Memory B cell (primary cell): ENCODE measurements at regions not wholly inside any gene's neighbourhood (a gene's known extent, or its start where the extent isn't known, plus 50 kb on each side); places are given as distances from the start of the nearest gene placed in this dataset.
A peak's percentile ranks its signal among the peaks of the same experiment; 100 is the strongest.

Experiments used
- ATAC-seq: fragments of 150-1000 bp; cut with Tn5 transposase; 2 replicates; pipeline ENCODE4 v1.10.0; 2021; ENCODE audit warnings: low read depth, mild to moderate bottlenecking, moderate library complexity
- DNase-seq, 2 donors: peaks; one replicate each; pipeline ENCODE4 v3.0.0; 2022; ENCODE audit warnings: low spot score in 2 of 2
- H3K27ac Mint-ChIP-seq: one replicate; pipeline ENCODE4 v1.8.0; 2022; ENCODE audit warnings: mild to moderate bottlenecking, moderate library complexity, mixed read lengths
- H3K27me3 Mint-ChIP-seq: one replicate; pipeline ENCODE4 v1.8.0; 2022; ENCODE audit warnings: mixed read lengths
- H3K36me3 Mint-ChIP-seq: one replicate; pipeline ENCODE4 v1.8.0; 2022; ENCODE audit warnings: mild to moderate bottlenecking, mixed read lengths
- H3K4me1 Mint-ChIP-seq: one replicate; pipeline ENCODE4 v1.8.0; 2022; ENCODE audit warnings: mixed read lengths
- H3K4me3 Mint-ChIP-seq: one replicate; pipeline ENCODE4 v1.8.0; 2022; ENCODE audit warnings: mild to moderate bottlenecking, moderate library complexity, mixed read lengths
- H3K9me3 Mint-ChIP-seq: one replicate; pipeline ENCODE4 v1.8.0; 2022; ENCODE audit warnings: mixed read lengths

GRCh38 chr3:3705090-3705775 lies 94.0 kb upstream of the LRRN1 start:
- DNase-seq = no peak
- Mint-ChIP-seq H3K27ac (no peak overlapping the region), H3K36me3 (no peaks in the 10 kb centered on the region), H3K9me3 (peaks cover 2% of the 10 kb centered on the region), H3K4me1 (no peaks in the 10 kb centered on the region), H3K4me3 (no peak overlapping the region), H3K27me3 (no peaks in the 10 kb centered on the region)
- ATAC-seq = no peak

DNA sequence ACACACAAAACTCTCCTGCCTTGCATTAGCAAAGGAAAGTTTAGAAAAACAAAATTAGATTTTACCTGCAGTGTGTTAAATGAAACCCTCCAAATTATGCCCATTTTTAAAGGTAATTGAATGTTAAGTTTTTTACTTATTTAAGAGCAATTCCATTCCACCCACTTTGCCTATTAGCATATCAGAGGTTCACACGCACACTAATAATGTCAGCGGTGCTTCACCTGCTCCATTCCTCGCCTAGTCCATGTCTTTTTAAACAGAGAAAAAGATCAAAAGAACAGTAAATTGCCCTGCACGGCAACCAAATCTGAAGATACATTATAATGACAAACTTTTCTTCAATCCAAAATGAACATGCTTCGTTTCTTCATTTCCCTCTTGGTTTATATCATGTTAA lies 97.3 kb upstream of the LRRN1 start:
- Mint-ChIP-seq H3K27ac (no peak overlapping the region), H3K4me1 (no peaks in the 10 kb centered on the region), H3K27me3 (no peaks in the 10 kb centered on the region), H3K4me3 (no peak overlapping the region), H3K9me3 (peaks cover 2% of the 10 kb centered on the region), H3K36me3 (no peaks in the 10 kb centered on the region)
- no peak for DNase-seq
- no peak for ATAC-seq

DNA sequence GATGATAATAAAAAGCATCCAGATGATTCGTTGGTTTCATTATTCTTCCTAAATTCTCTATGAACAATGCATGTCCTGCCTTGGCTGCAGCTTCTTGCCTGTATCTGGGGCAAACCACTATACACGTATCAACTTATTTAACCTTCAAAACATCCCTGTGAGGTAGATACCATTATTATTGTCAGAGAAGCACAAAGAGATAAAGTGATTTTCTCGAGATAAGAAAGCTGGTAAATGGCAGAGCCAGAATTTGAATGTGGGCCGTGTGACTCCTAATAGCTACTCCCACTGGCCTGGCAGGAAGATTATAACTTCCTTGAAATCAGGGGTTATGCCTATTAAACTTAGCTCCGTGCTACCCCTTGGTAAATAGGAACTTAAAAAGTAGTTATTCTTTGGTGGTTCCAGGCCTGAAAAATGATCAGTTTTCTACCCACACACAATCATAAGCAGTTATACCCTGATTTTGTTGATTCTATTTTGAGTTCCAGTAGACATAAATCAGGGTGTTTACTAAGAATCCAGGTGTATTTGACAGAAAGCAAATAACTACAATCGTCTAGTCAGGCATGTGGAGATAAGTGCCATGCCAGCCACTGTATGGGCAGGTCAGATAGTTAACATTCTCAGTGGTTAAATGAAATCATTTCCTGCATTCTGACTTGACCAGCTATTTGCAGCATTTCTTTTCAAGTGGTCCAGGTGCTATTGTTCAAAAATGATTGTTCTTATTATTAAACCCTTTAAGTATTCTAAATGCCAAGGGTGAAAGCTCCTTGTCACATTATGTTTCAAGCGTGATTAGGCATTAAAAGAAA lies 99.2 kb upstream of the LRRN1 start:
- DNase-seq (no peak), ATAC-seq (no peak)
- no peak overlapping the region for H3K27ac Mint-ChIP-seq
- H3K36me3 Mint-ChIP-seq = no peaks in the 10 kb centered on the region
- H3K27me3 Mint-ChIP-seq = no peaks in the 10 kb centered on the region
- H3K9me3 Mint-ChIP-seq = peaks cover 2% of the 10 kb centered on the region
- no peaks in the 10 kb centered on the region for H3K4me1 Mint-ChIP-seq
- H3K4me3 Mint-ChIP-seq = no peak overlapping the region

GRCh38 chr3:3699407-3699806 lies 99.8 kb upstream of the LRRN1 start:
- peaks cover 2% of the 10 kb centered on the region for H3K9me3 Mint-ChIP-seq

GRCh38 chr3:3696345-3696744 lies 102.9 kb upstream of the LRRN1 start:
- no peak overlapping the region for H3K4me3 Mint-ChIP-seq
- ATAC-seq = no peak
- no peak overlapping the region for H3K27ac Mint-ChIP-seq
- H3K4me1 Mint-ChIP-seq = no peaks in the 10 kb centered on the region
- H3K27me3 Mint-ChIP-seq = no peaks in the 10 kb centered on the region
- no peak for DNase-seq
- H3K36me3 Mint-ChIP-seq = no peaks in the 10 kb centered on the region
- no peaks in the 10 kb centered on the region for H3K9me3 Mint-ChIP-seq

More at GRCh38 chr3:3699407-3699806, 99.8 kb upstream of the LRRN1 start:
- Mint-ChIP-seq H3K36me3 (no peaks in the 10 kb centered on the region), H3K4me3 (no peak overlapping the region), H3K27ac (no peak overlapping the region), H3K27me3 (no peaks in the 10 kb centered on the region), H3K4me1 (no peaks in the 10 kb centered on the region)
- DNase-seq = no peak
- no peak for ATAC-seq

DNA sequence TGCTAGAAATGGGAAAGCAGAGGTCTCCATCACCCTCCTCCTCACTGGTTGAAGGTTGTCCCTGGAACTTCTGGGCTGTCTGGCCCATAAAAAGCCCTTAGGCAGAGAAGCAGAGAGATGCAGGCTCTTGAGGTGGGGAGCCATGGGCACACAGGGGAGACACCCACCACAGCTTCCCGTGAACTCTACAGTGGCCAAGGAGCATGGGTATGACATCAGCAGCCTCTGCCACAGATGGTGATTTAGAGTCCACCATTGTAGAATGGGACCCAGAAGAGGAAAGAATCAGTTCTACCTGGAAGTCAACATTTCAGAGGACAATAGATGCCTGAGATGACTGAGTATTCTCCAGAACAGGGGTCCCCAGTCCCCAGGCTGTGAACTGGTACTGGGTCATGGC lies 105.6 kb upstream of the LRRN1 start:
- Mint-ChIP-seq H3K36me3 (peaks cover 2% of the 10 kb centered on the region), H3K27me3 (no peaks in the 10 kb centered on the region), H3K27ac (no peak overlapping the region), H3K4me3 (no peak overlapping the region), H3K4me1 (no peaks in the 10 kb centered on the region), H3K9me3 (peaks cover 2% of the 10 kb centered on the region)
- no peak for DNase-seq
- ATAC-seq = no peak

DNA sequence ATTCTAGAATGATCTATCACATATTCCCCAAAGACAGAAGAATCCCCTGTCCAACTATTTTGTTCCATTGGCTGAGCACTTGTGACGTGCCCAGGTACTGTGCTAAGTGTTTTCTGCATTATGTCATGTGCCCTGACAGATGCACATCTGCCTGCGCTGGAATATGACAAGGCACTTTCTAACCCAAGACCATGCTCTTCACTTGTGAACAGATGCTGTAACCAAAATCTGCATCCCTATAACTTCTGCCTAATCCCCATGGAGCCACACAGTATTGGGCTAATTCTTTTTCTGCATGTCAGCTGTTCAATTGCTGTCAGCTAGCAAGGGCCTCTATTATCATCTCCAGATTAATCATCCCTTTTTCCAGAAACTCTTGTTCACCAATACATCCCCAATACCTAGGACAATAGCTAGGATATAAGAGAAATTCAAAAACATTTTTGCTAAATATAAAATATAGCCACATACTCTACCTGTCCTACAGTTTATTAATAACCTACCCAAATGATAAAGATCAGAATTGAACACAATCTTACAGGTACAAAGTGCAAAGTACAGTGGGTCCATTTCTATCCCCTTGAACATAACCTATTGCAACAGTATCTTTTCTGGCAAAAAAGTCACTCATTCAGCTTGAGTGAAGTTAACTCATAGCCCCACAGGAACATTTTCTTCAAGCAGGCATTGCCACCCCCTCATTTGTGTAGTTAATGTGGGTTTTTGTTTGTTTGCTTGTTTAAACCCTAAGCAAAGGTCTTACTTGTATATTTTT lies 109.4 kb upstream of the LRRN1 start:
- DNase-seq = no peak
- H3K36me3 Mint-ChIP-seq = peaks cover 2% of the 10 kb centered on the region
- H3K4me1 Mint-ChIP-seq = peaks cover 2% of the 10 kb centered on the region
- H3K27ac Mint-ChIP-seq = no peak overlapping the region
- ATAC-seq = no peak
- no peak overlapping the region for H3K4me3 Mint-ChIP-seq
- H3K9me3 Mint-ChIP-seq = peaks cover 3% of the 10 kb centered on the region
- no peaks in the 10 kb centered on the region for H3K27me3 Mint-ChIP-seq

- no peak overlapping the region for H3K27ac Mint-ChIP-seq
- no peaks in the 10 kb centered on the region for H3K27me3 Mint-ChIP-seq
- H3K4me3 Mint-ChIP-seq = no peak overlapping the region
- DNase-seq = no peak
- peaks cover 3% of the 10 kb centered on the region for H3K9me3 Mint-ChIP-seq
- H3K36me3 Mint-ChIP-seq = peaks cover 2% of the 10 kb centered on the region
- H3K4me1 Mint-ChIP-seq = peaks cover 2% of the 10 kb centered on the region
- ATAC-seq = no peak
Measured at GRCh38 chr3:3686907-3687648, 112.2 kb upstream of the LRRN1 start.

- ATAC-seq = no peak
- DNase-seq = no peak
- Mint-ChIP-seq H3K4me3 (no peak overlapping the region), H3K4me1 (peaks cover 2% of the 10 kb centered on the region), H3K36me3 (peaks cover 2% of the 10 kb centered on the region), H3K27ac (no peak overlapping the region), H3K27me3 (no peaks in the 10 kb centered on the region), H3K9me3 (peaks cover 3% of the 10 kb centered on the region)
Measured at GRCh38 chr3:3685721-3686120, 113.5 kb upstream of the LRRN1 start.

GRCh38 chr3:3683261-3683660 lies 116.0 kb upstream of the LRRN1 start:
- peaks cover 1% of the 10 kb centered on the region for H3K9me3 Mint-ChIP-seq
- peaks cover 2% of the 10 kb centered on the region for H3K27me3 Mint-ChIP-seq
- ATAC-seq (no peak), DNase-seq (no peak)
- no peak overlapping the region for H3K27ac Mint-ChIP-seq
- peaks cover 2% of the 10 kb centered on the region for H3K4me1 Mint-ChIP-seq
- no peak overlapping the region for H3K4me3 Mint-ChIP-seq
- H3K36me3 Mint-ChIP-seq = no peaks in the 10 kb centered on the region

GRCh38 chr3:3675801-3676200 lies 123.4 kb upstream of the LRRN1 start:
- H3K27ac Mint-ChIP-seq = no peak overlapping the region
- ATAC-seq = no peak

DNA sequence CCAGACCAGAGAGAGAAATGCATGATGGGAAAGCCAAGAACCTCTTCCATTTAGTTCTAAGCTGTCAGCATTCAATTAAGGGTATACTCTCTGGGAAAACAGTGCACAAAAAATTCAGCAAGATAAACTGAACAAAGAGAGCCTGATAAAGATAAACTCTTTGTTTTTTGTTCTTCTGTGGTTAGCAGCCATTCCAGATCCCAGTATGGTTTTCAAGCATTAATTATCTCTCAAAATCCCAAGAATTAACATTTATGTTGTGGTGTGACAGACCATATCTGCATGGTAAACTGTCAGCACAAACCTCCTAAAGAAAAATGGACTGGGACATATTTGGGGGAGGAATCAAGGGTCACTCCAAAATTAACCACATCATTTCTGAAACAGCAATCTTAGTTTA lies 124.0 kb upstream of the LRRN1 start:
- H3K4me3 Mint-ChIP-seq = no peak overlapping the region
- no peak for DNase-seq
- H3K4me1 Mint-ChIP-seq = no peaks in the 10 kb centered on the region
- H3K36me3 Mint-ChIP-seq = peaks cover 4% of the 10 kb centered on the region
- ATAC-seq = no peak
- H3K27ac Mint-ChIP-seq = no peak overlapping the region
- peaks cover 2% of the 10 kb centered on the region for H3K27me3 Mint-ChIP-seq
- peaks cover 4% of the 10 kb centered on the region for H3K9me3 Mint-ChIP-seq

More at GRCh38 chr3:3675801-3676200, 123.4 kb upstream of the LRRN1 start:
- Mint-ChIP-seq H3K36me3 (peaks cover 4% of the 10 kb centered on the region), H3K4me3 (no peak overlapping the region), H3K9me3 (peaks cover 4% of the 10 kb centered on the region), H3K27me3 (peaks cover 2% of the 10 kb centered on the region), H3K4me1 (no peaks in the 10 kb centered on the region)
- no peak for DNase-seq

DNA sequence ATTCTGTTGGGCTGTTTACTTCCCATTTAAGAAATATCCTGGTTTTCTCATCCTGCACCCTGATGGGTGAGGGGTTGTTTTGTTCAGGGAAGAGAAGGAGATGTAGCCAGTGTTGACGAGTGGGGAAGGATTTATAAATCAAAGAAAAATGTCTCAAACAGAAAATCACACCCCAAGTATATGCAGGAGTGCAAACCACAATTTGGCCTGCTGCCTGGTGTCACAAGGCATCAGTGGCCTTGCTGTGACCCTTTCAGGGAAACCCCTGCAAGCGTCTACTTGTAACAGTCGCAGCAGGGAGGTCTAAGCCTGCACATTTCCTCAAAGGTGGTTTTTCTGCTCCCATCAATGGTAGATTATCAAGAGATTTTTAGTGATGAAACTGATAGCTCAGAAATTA lies 132.6 kb upstream of the LRRN1 start:
- peak; percentile 13 to 33 for DNase-seq
- H3K27ac Mint-ChIP-seq = peak overlapping the region; percentile 88
- H3K9me3 Mint-ChIP-seq = peaks cover 2% of the 10 kb centered on the region
- peak overlapping the region; percentile 71 for H3K4me3 Mint-ChIP-seq
- H3K36me3 Mint-ChIP-seq = peaks cover 2% of the 10 kb centered on the region
- peaks cover 23% of the 10 kb centered on the region for H3K4me1 Mint-ChIP-seq
- H3K27me3 Mint-ChIP-seq = no peaks in the 10 kb centered on the region
- ATAC-seq = peak; percentile 90
